Hepatocyte (in vitro differentiated cells): ENCODE measurements at regions not wholly inside any gene's neighbourhood (a gene's known extent, or its start where the extent isn't known, plus 50 kb on each side); places are given as distances from the start of the nearest gene placed in this dataset.

Experiments
- DNase-seq: peaks from one replicate; pipeline ENCODE4 v3.0.0-alpha.2; 2016; ENCODE audit warnings: low spot score
- H2AFZ ChIP-seq: fragments of 200-600 bp; sonication (generic); 2 replicates; pipeline ENCODE4 v1.6.0; 2016; ENCODE audit warnings: antibody characterized with exemption, mild to moderate bottlenecking
- H3K27ac ChIP-seq: fragments of 200-600 bp; sonication (generic); 2 replicates; pipeline ENCODE4 v1.5.1; 2016; ENCODE audit warnings: mild to moderate bottlenecking
- H3K27me3 ChIP-seq: fragments of 200-600 bp; sonication (generic); 2 replicates; pipeline ENCODE4 v1.6.1; 2016
- H3K36me3 ChIP-seq: fragments of 200-600 bp; sonication (generic); replicated peaks from 2 replicates; pipeline ENCODE4 v1.5.1; 2016; ENCODE audit warnings: low read depth; ENCODE audit not compliant: insufficient read depth
- H3K4me1 ChIP-seq: fragments of 200-600 bp; sonication (generic); 2 replicates; pipeline ENCODE4 v1.5.1; 2016; ENCODE audit warnings: mild to moderate bottlenecking, moderate library complexity; ENCODE audit not compliant: insufficient read depth
- H3K4me2 ChIP-seq: fragments of 200-600 bp; sonication (generic); 2 replicates; pipeline ENCODE4 v1.6.0; 2016
- H3K4me3 ChIP-seq: fragments of 200-600 bp; sonication (generic); 2 replicates; pipeline ENCODE4 v1.5.1; 2016; ENCODE audit warnings: mild to moderate bottlenecking
- H3K79me2 ChIP-seq: fragments of 200-600 bp; sonication (generic); 2 replicates; pipeline ENCODE4 v1.6.0; 2017; ENCODE audit warnings: mild to moderate bottlenecking
- H3K9me2 ChIP-seq: fragments of 200-600 bp; sonication (generic); replicated peaks from 2 replicates; pipeline ENCODE4 v1.6.0; 2017; ENCODE audit warnings: mild to moderate bottlenecking; ENCODE audit not compliant: insufficient read depth
- H3K9me3 ChIP-seq: fragments of 200-600 bp; sonication (generic); 2 replicates; pipeline ENCODE4 v1.5.1; 2016; ENCODE audit warnings: low read depth, mild to moderate bottlenecking
- H4K20me1 ChIP-seq: fragments of 200-600 bp; sonication (generic); 2 replicates; pipeline ENCODE4 v1.6.0; 2016; ENCODE audit warnings: mild to moderate bottlenecking; ENCODE audit not compliant: insufficient read depth, poor library complexity, severe bottlenecking
- EZH2 ChIP-seq: fragments of 200-600 bp; sonication (generic); IDR thresholded peaks from 2 replicates; pipeline ENCODE4 v1.6.1; 2016; ENCODE audit warnings: antibody characterized with exemption, mild to moderate bottlenecking, borderline replicate concordance
- EZH2phosphoT487 ChIP-seq: fragments of 200-600 bp; sonication (generic); IDR thresholded peaks from one replicate; pipeline ENCODE4 v1.6.1; 2018; ENCODE audit warnings: antibody characterized with exemption, mild to moderate bottlenecking, low read depth, moderate library complexity; ENCODE audit not compliant: unreplicated experiment, severe bottlenecking
- WGBS: methylation state at CpG from one replicate; pipeline ENCODE4 v1.1.6; 2016; ENCODE audit warnings: low lambda C conversion rate; ENCODE audit errors: missing lambda C conversion rate; 5-methylcytosine and 5-hydroxymethylcytosine counted together
- TF ChIP-seq, protein P1 (sequence below): fragments of 200-600 bp; sonication (generic); IDR thresholded peaks from 2 replicates; pipeline ENCODE4 v1.5.1; 2016; ENCODE audit warnings: antibody characterized with exemption, mild to moderate bottlenecking; ENCODE audit not compliant: poor library complexity

DNA sequence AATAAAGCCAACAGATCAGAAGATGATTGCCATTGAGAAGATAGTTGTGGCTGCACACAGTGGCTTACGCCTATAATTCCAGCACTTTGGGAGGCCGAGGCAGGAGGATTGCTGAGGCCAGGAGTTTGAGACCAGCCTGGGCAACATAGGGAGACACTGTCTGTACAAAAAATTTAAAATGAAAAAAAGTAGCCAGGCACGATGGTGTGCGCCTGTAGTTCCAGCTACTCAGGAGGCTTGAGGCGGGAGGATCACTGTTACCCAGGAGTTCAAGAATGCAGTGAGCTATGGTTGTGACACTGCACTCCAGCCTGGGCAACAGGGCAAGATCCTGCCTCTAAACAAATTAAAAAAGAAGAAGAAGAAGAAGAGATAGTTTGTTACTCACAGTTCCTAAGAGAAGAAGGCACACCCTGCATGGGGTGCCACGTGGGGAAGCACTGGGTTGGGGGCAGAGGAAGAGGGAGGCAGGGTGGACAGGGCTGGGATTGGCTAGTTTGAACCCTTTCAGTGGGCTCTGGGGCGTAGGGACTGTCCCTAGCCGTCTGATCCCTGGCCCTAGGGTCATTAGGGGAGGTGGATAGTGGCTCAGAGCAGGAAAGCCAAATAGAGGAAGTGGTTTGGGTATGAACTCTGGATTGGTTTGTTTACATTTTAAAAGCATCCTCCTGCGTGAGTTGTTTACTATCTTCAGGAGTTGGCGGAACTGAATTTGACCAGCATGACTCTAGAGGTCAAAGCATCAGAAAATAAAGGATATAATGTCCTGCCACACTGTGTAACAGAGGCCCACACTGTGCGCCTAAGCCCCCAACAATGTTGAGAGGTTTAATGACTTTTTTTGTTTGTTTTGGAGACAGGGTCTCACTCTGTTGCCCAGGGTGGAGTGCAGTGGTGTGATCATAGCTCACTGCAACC is 60.5 kb upstream of the MEDAG start:
- H2AFZ ChIP-seq: no peak overlapping the region
- no peaks in the 10 kb centered on the region for H3K36me3 ChIP-seq
- H3K4me1 ChIP-seq: no peaks in the 10 kb centered on the region
- H4K20me1 ChIP-seq: no peaks in the 10 kb centered on the region
- no peak for DNase-seq
- H3K27me3 ChIP-seq: no peaks in the 10 kb centered on the region
- no peak overlapping the region for H3K27ac ChIP-seq
- H3K9me3 ChIP-seq: no peaks in the 10 kb centered on the region
- H3K79me2 ChIP-seq: no peaks in the 10 kb centered on the region
- no peak overlapping the region for H3K4me2 ChIP-seq
- no peak overlapping the region for H3K4me3 ChIP-seq
- 70% methylated on average over 11 of the region's 11 CpGs for WGBS
- no peaks in the 10 kb centered on the region for H3K9me2 ChIP-seq
- no peak for TF ChIP-seq EZH2
- TF ChIP-seq, protein P1, sequence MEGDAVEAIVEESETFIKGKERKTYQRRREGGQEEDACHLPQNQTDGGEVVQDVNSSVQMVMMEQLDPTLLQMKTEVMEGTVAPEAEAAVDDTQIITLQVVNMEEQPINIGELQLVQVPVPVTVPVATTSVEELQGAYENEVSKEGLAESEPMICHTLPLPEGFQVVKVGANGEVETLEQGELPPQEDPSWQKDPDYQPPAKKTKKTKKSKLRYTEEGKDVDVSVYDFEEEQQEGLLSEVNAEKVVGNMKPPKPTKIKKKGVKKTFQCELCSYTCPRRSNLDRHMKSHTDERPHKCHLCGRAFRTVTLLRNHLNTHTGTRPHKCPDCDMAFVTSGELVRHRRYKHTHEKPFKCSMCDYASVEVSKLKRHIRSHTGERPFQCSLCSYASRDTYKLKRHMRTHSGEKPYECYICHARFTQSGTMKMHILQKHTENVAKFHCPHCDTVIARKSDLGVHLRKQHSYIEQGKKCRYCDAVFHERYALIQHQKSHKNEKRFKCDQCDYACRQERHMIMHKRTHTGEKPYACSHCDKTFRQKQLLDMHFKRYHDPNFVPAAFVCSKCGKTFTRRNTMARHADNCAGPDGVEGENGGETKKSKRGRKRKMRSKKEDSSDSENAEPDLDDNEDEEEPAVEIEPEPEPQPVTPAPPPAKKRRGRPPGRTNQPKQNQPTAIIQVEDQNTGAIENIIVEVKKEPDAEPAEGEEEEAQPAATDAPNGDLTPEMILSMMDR: no peak
- no peak for TF ChIP-seq EZH2phosphoT487

DNA sequence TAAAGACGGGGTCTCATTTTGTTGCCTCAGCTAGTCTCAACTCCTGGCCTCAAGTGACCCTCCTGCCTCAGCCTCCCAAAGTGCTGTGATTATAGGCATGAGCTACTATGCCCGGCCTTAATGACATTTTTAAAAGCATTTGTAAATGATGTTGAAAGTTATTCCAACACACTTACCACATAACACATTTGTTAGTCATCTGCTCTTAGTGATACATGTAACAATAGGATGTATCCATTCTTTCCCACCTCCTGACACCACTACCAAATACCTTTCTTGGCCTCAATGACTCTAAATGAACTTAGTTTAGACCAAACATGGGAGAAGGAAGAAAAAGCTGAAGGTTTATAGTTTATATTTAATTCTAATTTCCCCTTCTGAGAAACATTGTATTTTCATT is 59.8 kb upstream of the MEDAG start:
- TF ChIP-seq, protein P1: no peak
- TF ChIP-seq EZH2: no peak
- no peak for TF ChIP-seq EZH2phosphoT487
- H3K27ac ChIP-seq: no peak overlapping the region
- H3K9me2 ChIP-seq: no peaks in the 10 kb centered on the region
- H3K36me3 ChIP-seq: no peaks in the 10 kb centered on the region
- no peaks in the 10 kb centered on the region for H3K4me1 ChIP-seq
- H3K4me3 ChIP-seq: no peak overlapping the region
- no peaks in the 10 kb centered on the region for H3K9me3 ChIP-seq
- H2AFZ ChIP-seq: no peak overlapping the region
- no peaks in the 10 kb centered on the region for H3K27me3 ChIP-seq
- no peak overlapping the region for H3K4me2 ChIP-seq
- DNase-seq: no peak
- no peaks in the 10 kb centered on the region for H3K79me2 ChIP-seq
- H4K20me1 ChIP-seq: no peaks in the 10 kb centered on the region
- 72% methylated on average over 2 of the region's 2 CpGs for WGBS

DNA sequence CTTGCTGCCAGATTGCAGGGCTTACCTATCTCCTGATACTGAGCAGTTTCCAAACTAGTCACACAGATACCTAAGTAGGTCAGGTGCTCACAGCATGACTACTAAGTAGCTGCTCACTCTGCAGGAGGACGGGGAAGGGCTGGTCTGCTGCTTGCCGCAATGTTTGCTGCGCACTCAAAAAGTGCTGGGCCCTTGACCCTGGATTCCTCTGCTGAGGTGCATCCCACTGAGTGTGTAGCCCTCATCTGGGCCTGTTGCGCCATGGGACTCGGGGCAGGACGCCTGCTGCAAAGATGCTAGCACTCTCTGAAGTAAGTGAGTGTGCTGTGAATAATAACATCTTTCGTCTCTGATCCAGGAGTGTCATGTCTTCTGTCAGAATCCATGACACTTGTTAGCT is 59.2 kb upstream of the MEDAG start:
- Histone ChIP-seq H3K27ac (no peak overlapping the region), H3K9me3 (no peaks in the 10 kb centered on the region), H3K4me3 (no peak overlapping the region), H3K4me2 (no peak overlapping the region), H4K20me1 (no peaks in the 10 kb centered on the region), H3K27me3 (no peaks in the 10 kb centered on the region), H3K4me1 (no peaks in the 10 kb centered on the region), H3K36me3 (no peaks in the 10 kb centered on the region), H3K79me2 (no peaks in the 10 kb centered on the region), H2AFZ (no peak overlapping the region), H3K9me2 (no peaks in the 10 kb centered on the region)
- TF ChIP-seq, protein P1: no peak
- no peak for TF ChIP-seq EZH2
- TF ChIP-seq EZH2phosphoT487: no peak
- WGBS: 87% methylated on average over 7 of the region's 7 CpGs
- no peak for DNase-seq
